IPS-NIHi11 (cell line): ENCODE measurements at regions not wholly inside any gene's neighbourhood (a gene's known extent, or its start where the extent isn't known, plus 50 kb on each side); places are given as distances from the start of the nearest gene placed in this dataset.
"Not testable (repeated sequence)": the region's sequence is repeated elsewhere in the genome, so short reads cannot be mapped to it uniquely, and the experiment has no call there.

ENCODE experiments used
- DNase-seq: peaks from one replicate; pipeline ENCODE4 v3.0.0; 2012; ENCODE audit warnings: mixed read lengths, low spot score

DNA sequence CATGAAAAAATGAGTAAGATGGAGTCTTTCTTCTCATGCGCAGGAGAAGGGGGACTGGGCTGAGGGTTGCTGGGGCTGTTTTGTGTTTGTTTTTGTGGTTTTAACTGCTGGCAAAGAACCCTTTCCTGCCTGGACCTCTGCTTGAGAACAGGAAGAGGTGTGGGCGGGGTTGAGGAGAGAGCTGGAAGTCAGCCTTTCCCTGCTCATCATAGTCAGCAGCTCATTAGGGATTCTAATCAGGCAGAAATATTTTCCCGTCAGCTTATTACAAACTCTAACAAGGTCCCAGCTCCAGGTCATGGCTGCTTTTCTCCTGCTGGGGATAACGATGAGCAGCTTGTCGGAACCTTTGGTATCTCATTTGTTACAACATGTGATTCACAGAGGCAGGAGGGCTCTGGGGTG is 185.0 kb upstream of the NRXN3 start:
- DNase-seq: no peak

DNA sequence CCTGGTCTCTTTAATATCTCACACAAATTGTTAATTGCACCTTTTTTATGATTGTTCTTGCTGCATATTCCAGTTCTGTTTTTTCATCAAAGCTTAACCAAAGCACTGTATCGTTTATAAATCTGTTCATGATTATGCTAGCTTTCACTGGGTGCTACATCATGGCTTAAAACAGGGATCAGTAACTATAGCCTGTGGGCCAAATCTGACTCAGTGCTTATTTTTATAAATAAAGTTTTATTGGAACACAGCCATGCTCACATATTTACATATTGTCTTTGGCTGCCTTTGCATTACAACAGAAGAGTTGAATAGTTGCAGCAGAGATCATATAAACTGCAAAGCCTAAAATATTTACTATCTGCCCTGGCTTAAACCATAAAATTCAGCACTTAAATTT is 183.4 kb upstream of the NRXN3 start:
- no peak for DNase-seq

DNA sequence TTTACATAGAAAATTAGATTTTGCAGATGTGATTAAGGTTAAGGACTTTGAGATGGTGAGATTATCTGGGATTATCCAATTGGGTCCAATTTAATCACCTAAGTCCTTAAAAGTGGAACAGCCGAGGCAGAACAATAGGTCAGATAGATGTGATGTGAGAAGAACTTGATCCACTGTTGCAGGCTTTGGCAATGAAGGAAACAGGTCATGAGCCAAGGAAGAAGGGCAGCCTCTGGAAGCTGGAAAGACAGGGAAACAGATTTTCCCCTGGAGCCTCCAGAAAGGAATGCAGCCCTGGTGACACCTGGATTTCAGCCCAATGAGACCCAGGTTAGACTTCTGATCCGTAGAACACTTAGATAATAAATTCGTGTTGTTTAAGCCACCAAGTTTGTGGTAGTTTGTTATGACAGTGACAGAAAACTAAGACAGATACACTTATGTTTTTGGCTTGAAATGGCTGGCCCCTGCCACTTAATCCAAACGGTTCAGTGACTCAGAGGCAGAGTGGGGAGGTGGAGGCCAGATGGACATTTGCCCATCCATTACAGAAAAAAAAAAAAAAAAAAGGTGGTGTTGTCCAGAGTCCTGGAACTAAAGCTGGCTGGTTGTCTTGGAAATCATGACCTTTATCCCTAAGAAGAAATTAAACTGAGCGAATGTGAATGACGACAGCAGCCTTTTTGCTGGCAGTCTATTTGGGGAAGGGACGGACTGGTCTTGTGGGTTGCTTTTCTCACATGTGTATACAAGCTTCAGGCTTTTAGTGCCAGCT is 181.9 kb upstream of the NRXN3 start:
- no peak for DNase-seq

DNA sequence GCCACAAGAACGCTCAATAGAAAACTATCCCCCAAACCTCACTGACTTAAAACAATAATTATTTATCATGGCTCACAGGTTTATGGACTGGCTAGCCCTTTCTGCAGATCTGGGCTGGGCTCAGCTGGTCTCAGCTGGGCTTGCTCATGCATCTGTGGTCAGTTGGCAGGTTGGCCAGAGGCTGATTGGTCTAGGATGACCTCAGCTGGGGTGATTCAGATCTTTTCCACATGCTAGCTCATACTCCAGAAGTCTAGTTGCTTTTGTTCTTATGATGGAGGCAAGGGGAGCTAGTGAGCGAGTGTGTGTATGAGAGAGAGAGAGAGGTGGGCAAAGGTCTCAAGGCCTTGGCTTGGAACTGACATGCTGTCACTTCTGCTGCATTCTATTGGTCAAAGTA is 181.2 kb upstream of the NRXN3 start:
- DNase-seq: no peak

DNA sequence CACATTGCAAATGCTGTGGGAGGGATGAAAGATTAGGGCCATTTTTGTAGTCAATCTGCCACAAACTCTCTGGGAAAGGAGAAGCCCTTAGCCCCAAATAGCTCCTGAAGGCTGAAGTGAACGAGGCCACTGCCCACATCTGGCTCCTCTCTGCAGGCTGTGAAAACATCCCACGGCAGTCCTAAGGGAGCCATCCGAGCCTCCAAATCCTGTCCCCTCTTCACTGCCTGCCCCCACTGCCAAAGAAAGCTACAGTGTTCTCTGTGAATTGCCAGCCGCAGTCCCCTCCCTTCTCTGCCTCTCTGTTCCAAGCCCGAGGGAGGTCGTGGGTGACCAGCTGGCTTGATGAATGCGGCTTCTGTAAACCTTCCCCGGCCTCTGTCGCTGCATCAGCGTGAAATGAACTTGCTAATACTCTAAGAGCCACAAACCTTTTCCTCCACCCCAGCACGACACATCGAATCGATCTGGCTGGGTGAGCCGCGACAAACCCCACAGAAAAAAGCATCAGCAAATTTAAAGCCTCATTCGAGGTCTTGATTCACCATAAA is 180.7 kb upstream of the NRXN3 start:
- DNase-seq: no peak

DNA sequence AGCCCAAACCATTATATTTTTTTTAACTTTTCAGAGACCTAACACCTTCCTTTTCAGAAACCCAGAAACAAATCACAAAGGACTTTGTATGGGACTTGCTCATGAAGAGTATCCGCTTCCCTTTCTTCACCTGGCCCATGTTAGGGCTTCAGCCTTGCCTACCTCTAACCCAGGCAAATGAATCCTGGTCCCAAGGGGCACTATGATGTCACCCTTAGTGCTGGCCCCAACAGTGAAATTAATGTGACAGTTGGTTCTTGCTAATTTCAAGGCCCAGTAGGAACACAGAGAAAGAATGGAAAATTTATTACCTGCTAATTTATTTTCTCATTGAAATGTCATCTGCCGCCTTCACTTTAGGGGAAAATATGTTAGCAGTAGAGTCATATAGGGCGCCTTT is 179.8 kb upstream of the NRXN3 start:
- no peak for DNase-seq

DNA sequence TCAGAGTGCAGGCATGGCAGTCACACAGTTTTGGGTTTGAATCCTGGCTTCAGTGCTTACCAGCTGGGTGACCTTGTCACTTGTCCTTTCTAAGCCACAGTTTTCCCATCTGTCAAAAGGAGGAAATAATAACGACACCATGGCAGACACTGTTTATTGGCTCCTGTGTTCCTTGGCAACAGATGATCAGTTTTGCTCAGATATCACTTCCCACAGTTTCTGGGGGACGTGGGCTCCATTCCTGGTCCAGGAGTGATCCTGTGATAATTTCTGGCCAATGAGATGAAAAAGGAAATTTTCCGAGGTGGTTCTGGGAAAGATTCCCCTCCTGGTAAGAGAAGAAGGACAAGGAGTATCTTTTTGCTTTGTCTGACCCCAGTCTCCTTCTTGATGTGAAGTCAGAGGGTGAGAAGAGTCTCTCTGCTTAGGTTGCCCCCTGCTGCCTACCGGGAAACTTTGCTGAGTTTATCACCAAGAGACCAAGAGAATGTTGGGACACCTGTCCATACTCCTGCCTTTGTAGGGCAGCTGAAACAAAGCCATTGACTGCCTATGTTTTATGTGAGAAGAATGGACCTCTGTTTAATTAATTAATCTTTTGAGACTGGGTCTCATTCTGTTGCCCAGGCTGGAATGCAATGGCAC is 178.9 kb upstream of the NRXN3 start:
- DNase-seq: peak; percentile 32

DNA sequence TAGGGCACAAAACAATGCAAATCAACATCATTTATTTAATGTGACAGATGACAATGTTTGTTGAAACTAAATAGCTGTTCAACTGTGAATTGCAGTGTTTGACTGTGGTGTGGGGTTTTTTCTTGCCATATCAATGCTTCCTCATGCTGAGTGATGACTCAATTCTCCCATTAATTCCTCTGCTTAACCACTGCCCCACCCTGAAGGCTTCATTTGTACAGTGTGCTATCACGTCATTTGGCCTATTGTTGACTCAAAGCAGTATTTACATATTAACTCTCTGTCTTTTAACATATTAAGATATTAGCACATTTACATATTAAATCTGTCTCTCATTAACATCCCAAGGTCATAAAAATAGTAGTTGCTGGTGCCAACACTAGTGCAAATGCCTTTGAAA is 164.8 kb upstream of the NRXN3 start:
- DNase-seq: no peak

DNA sequence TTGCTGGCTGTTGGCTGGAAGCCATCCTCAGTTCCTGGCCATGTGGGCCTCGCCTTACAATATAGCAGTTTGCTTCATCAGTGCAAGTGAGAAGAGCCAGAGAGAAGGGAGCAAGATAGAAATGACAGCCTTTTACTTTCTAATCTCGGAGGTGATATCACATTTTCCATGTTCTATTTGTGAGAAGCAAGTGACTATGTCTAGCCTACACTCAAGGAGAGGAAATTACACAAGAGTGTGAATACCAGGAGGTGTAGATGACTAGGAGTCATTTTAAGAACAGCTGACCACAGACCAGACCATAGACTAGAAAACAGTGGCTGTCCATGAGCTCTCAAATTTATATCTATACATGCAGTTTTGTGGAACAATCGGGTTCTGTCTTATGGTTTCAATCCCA is 163.0 kb upstream of the NRXN3 start:
- DNase-seq: no peak

DNA sequence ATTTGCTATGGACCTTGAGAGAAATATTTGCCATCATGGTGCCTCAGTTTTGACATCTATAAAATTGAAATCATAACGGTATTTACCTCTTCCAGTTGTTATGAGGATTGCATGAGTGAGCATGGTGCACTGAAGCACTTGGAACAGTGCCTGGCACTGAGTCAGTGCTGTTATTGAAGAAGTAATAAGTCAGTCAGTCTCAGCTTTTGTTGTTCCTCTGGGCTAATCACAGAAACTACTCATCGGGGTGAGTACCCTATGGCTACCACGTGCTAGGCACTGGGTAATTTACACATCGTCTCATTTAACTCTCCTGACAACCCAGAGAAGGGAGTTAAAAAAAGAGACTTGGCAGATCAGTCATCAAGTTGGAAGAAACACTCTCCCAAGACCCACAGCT is 159.5 kb upstream of the NRXN3 start:
- DNase-seq: no peak

DNA sequence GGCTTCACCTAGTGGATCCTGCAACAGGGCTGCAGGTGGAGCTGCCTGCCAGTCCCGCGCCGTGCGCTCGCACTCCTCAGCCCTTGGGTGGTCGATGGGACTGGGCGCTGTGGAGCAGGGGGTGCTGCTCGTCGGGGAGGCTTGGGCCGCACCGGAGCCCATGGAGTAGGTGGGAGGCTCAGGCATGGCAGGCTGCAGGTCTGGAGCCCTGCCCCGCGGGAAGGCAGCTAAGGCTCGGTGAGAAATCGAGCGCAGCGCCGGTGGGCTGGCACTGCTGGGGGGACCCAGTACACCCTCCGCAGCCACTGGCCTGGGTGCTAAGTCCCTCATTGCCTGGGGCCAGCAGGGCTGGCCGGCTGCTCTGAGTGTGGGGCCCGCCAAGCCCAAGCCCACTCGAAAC is 156.3 kb upstream of the NRXN3 start:
- DNase-seq: not testable (repeated sequence)

DNA sequence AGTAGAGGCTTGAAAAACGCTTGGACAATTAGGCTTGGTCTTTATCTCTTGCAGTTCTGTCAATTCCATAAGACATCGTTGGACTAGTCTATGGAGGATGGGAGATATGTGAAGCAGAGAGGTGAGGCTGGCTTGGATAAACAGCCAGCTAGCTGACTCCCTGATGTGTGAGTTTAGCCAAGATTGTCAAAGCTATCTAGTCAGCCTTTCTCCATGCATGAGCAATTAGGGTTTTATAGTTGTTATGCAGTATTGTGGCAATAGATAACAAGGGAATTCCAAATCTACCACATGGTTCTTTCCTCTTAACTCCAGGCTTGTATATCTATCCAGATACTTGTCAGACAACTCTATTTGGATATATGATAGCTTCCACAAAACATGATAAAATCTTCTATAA is 153.6 kb upstream of the NRXN3 start:
- no peak for DNase-seq

DNA sequence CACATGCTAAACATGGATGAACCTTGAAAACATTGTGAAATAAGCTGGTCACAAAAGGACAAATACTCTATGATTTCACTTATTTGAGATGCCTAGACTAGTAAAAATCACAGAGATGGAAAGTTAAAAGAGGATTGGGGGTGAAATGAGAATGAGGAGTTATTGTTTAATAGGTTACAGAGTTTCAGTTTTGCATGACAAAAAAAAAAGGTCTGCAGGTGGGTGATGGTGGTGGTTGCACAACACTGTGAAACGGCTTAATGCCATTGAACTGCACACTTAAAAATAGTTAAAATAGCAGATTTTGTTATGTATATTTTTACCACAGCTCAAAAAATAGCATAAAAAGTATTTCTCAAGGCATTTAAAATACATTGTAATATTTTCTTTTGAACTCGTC is 151.9 kb upstream of the NRXN3 start:
- DNase-seq: no peak

DNA sequence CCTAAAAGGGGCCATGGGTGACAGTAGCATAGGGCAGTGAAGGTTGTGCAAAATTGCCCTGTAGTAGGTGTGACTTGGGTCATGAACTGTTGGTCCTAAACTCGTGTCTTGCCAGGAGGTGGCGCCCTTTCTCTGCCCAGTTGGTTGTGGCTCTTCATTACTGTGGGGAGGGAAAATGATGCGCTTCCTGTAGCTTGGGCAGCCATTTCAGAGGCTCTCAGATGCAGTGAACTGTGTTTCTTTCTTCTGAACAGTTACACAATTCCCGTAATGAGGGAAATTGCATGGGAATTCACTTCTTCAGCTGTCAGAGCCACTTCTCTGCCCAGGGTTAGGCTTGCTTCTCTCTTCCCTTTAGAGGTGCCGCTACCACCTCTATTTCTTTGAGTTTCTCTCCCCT is 148.1 kb upstream of the NRXN3 start:
- DNase-seq: peak; percentile 83

DNA sequence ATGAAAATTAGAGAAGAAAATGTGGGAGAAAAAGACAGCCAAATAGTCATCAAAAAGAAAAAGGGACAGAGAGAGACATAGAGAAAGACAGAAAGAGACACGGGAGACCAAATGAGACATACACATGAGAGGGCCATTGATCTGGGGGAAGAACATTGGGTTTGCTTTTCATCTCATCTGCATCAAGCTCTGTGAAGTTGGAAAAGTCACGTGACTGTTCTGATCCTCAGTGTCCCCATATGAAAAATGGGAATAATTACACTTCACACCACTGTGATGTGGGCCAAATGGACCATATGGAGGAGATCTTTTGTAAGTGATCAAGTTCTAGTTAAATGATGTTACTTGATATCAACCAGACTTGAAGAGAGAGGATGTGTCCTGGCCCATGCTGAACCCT is 147.1 kb upstream of the NRXN3 start:
- no peak for DNase-seq

DNA sequence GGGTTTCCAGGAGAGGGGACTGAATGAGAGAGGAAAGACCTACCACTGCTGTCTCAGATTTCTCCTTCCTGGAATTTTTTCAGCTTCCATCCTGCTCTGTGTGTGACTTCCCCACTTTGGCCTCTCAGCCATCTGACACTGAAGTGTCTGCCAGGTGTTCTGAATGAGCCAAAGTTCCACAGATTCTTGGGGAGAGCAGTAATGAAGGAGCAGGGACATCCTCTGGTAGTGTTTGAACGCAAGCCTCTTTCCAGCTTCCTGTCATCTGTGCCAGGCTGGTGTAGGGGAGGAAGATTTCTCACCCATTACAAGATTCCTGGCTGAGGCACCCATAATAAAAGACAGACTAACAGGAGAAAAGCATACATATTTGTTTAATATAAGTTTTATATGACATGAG is 141.7 kb upstream of the NRXN3 start:
- DNase-seq: no peak

DNA sequence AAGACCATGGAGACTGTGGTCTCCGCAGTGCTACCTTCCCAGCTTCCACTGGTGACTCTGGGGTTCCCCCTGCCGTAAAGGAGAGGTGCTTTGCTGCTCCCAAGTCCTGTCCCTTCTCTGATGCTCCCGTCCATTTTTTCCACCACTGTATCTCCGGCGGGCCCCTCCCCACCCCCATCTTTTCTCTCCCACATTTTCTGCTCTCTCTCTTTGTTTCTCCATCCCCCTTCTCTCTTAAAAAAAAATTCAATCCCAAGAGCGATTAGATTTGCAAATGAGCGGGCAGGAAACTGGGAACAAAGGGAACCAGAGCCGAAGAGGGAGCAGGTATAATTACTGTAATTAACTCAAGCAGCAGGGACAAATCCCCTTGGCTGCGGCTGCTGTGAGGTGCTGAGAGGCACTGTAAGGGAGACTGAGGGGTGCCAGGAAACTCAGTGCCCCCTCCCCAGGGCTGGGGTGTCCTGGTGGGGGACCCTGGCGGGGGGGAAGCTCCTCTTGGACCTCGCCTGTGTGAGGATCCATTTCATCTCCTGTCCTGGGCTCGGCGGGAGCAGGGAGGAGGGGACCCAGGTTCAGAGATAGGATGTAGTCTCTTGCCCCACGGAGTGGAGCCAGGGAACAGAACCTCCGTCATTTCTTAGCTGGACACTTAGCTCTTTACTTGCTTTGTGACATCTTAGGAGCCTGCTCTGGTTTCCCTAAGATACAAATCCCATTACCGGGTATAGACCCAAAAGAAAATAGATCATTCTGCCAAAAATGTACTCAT is 140.4 kb upstream of the NRXN3 start:
- peak; percentile 15 for DNase-seq

DNA sequence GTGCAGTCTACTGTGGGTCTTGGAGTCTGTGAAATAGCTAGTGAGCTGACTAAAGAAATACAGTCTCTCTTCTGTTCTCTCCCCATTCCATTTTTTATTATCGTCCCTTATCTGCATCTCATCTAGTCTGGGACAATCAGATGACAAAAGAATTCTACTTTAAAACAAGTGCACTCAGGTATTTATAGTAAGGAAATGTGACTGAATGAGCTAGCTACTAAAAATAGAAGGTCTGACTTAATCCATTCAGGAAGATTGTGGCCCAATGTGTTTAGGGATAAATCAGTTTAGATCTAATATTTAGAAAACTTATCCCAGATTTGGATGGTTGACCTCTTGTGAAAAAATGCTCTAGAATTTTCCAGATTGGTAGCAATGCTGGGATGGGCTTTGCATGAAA is 126.8 kb upstream of the NRXN3 start:
- no peak for DNase-seq

DNA sequence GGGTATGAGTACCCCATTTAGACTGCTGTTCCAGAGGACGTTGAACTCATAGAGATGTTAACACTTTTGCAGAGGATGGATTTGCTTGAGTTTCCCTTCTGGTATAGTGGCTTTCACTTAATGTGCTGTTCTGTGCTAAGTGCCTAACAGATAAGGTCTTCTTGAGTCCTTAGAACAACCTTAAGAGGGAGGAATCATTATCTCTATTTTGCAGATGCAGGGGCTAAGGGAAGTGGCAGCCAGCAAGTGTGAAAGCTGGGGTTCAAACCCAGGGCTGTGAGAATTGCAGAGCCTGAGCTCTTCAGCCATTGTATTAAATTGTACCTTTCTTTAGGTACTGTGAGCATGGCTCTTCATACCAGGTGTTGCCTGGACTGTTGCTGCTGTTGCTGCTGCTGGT is 122.1 kb upstream of the NRXN3 start:
- no peak for DNase-seq

DNA sequence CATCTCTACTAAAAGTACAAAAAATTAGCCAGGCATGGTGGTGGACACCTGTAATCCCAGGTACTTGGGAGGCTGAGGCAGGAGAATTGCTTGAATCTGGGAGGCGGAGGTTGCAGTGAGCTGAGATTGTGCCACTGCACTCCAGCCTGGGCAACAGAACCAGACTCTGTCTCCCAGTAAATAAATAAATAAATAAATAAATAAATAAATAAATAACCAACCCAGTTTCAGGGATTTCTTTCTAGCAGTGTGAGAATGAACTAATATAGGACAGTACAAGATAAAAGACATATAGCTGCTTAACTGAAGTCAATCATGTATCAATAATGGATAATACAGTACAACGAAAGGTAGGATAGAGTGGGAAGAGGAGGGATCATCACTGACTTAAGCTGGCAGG is 113.3 kb upstream of the NRXN3 start:
- DNase-seq: not testable (repeated sequence)

DNA sequence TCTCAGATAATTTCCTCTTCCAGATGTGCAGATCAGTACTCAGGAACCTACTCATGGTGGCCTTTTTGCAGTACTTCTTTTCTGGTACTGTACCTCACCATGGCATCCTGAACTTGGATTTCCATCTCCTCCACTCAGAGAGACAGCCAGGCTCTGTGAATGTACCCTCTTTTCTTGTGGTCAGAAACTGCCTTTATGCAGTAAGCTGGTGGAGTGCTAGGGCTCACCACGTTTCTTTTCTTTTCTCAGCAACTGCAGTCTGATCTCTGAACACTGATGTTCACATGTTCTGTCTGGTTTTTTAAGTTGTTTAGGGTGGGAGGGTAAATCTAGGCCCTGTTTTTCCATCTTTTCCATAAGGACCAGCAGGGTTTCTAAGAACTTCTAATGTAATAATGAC is 99.8 kb upstream of the NRXN3 start:
- no peak for DNase-seq

DNA sequence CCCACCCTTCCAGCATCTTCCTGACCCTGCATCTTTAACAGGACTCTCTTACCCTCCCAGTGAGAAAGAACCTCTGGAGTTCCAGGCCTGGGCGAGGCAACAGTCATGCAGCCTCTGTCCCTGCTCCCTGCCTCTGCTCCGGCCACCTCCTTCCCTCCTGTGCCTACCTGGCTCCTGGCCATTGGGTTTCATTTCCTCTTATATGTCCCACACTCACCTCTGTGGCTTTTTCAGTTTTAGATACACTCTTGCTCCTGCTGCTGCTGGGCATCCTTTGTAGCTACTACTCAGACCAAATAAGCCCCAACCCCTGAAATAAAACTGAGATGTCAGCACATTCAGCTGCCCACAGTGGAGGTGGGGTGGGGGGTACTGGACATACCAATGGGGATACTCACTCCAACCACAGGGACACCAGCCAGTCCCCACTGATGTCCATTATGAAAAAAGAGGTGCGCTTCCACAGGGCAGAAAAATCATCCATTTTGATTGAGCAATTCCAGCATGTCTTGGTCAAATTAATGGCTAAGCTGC is 99.1 kb upstream of the NRXN3 start:
- no peak for DNase-seq

DNA sequence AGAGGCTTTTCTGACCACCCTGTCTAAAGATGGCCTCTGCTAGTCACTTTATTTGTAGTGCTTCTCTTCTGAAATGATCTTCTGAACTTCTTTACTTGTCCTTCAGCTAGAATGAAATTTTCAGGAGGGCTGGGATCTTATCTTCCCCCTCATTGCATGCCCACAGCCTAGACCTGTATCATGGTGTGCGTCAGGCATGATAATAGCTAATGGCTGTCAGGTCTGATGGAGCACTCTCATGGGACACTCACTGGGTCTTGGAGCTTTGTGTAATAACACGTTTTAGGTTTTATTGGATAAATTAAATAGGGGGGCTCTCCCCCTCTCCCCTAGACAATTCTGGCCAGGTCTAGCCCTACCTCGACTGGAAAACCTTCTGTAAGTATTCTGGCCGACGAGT is 97.1 kb upstream of the NRXN3 start:
- DNase-seq: no peak
